K562 (cell line): ENCODE measurements at regions not wholly inside any gene's neighbourhood (a gene's known extent, or its start where the extent isn't known, plus 50 kb on each side); places are given as distances from the start of the nearest gene placed in this dataset.

Source experiments
- ESRRA ChIP-seq: fragments of 450-650 bp; IDR thresholded peaks from 2 replicates; pipeline ENCODE4 v1.6.1; 2014; ENCODE audit warnings: low read depth, mild to moderate bottlenecking, moderate library complexity, borderline replicate concordance
- ETV6 ChIP-seq, 3 experiments: fragments of 150-350 bp in 1 of 3; sonication (generic) in 1 of 3; formaldehyde crosslinking in 1 of 3; IDR thresholded peaks; 2 replicates each; pipeline versions ENCODE4 v1.6.1 to v1.8.0; 2014 to 2022; ENCODE audit warnings: borderline replicate concordance in 2 of 3, low read depth in 2 of 3, antibody characterized with exemption in 1 of 3, low read length in 1 of 3, mild to moderate bottlenecking in 1 of 3, missing genetic modification reagents in 1 of 3
- FOXJ3 ChIP-seq: sonication (generic); formaldehyde crosslinking; IDR thresholded peaks from 2 replicates; pipeline ENCODE4 v1.4.0; 2020; ENCODE audit warnings: mild to moderate bottlenecking, missing genetic modification reagents
- KLF16 ChIP-seq: IDR thresholded peaks from 2 replicates; pipeline ENCODE4 v1.6.1; 2016; ENCODE audit warnings: antibody characterized with exemption
- MECOM ChIP-seq: fragments of 250-450 bp; sonication (Bioruptor Pico); IDR thresholded peaks from 2 replicates; pipeline ENCODE4 v1.8.0; 2022; ENCODE audit warnings: inconsistent platforms
- MLLT1 ChIP-seq, 2 experiments: fragments of 450-650 bp; IDR thresholded peaks; 2 replicates each; pipeline ENCODE4 v1.6.1; 2016
- PHF8 ChIP-seq: fragments of 200-600 bp; sonication (generic); IDR thresholded peaks from 2 replicates; pipeline ENCODE4 v1.6.1; 2012; ENCODE audit warnings: mixed run types, mild to moderate bottlenecking, inconsistent platforms, low read length, moderate library complexity, borderline replicate concordance
- REST ChIP-seq, 2 experiments: fragments of 450-650 bp; formaldehyde crosslinking in 1 of 2; IDR thresholded peaks; 2 replicates each; pipeline versions ENCODE4 v1.4.0 to v1.6.1; 2014 to 2020; ENCODE audit warnings: mild to moderate bottlenecking in 2 of 2, borderline replicate concordance in 1 of 2, low read depth in 1 of 2
- SMC3 ChIP-seq: conservative IDR thresholded peaks from 2 replicates; pipeline ENCODE4 v1.6.1; 2011; ENCODE audit warnings: low read depth, low read length, improper control_type of control experiment; ENCODE audit not compliant: insufficient read depth
- SNAPC5 ChIP-seq: fragments of 250-450 bp; sonication (Bioruptor Pico); IDR thresholded peaks from 2 replicates; pipeline ENCODE4 v1.8.0; 2021; ENCODE audit warnings: moderate library complexity, mild to moderate bottlenecking, inconsistent platforms
- SP2 ChIP-seq: IDR thresholded peaks from 2 replicates; pipeline ENCODE4 v1.6.1; 2011; ENCODE audit warnings: mild to moderate bottlenecking, low read depth, low read length, moderate library complexity; ENCODE audit not compliant: poor library complexity, severe bottlenecking; ENCODE audit errors: extremely low read depth
- ZBTB5 ChIP-seq: fragments of 450-650 bp; IDR thresholded peaks from 2 replicates; pipeline ENCODE4 v1.6.1; 2017; ENCODE audit warnings: antibody characterized with exemption
- ZNF583 ChIP-seq: fragments of 250-450 bp; sonication (Bioruptor Pico); IDR thresholded peaks from 2 replicates; pipeline ENCODE4 v1.4.0; 2020

GRCh38 chr11:86182976-86183584 is 61.5 kb upstream of the EED start (continued):
- TF ChIP-seq ESRRA, result peak; percentile 45
- 0 out of 2 replicates have a peak, but pooled peaks have one; percentile 44 for TF ChIP-seq MECOM (CRISPR knock-in tag)
- TF ChIP-seq ZNF583 (CRISPR knock-in tag), result peak; percentile 87
- peak; percentile 36 to 68; a peak in 2 of 4 replicates for TF ChIP-seq ETV6 (IDR thresholded peaks at IDR 0.05; ENCODE audit: borderline replicate concordance in 1 of 2, low read depth in 2 of 2, low read length in 1 of 2)
- TF ChIP-seq ETV6 (CRISPR knock-in tag; IDR thresholded peaks at IDR 0.05; ENCODE audit: borderline replicate concordance), result no peak
- TF ChIP-seq REST (IDR thresholded peaks at IDR 0.05; ENCODE audit: borderline replicate concordance), result peak; percentile 23; the same call in 1 of the 2 replicates
- no peak for TF ChIP-seq REST (CRISPR knock-in tag; IDR thresholded peaks at IDR 0.05; ENCODE audit: low read depth)
- 0 out of 2 replicates have a peak, but pooled peaks have one; percentile 43 for TF ChIP-seq ZBTB5
- TF ChIP-seq PHF8, result peak; percentile 14; the same call in 1 of the 2 replicates
- no peak for TF ChIP-seq SP2
- TF ChIP-seq FOXJ3 (CRISPR knock-in tag), result no peak
- peak; percentile 33 to 64; a peak in 2 of 4 replicates for TF ChIP-seq MLLT1 (IDR thresholded peaks at IDR 0.05)
- no peak for TF ChIP-seq SMC3
- no peak for TF ChIP-seq KLF16
- TF ChIP-seq SNAPC5 (CRISPR knock-in tag), result no peak
